ENCODE measurements at regions not wholly inside any gene's neighbourhood (a gene's known extent, or its start where the extent isn't known, plus 50 kb on each side); places are given as distances from the start of the nearest gene placed in this dataset.

GRCh38 chr3:107981471-107982111 lies 109.2 kb downstream of the CD47 start:
- Histone ChIP-seq H3K27me3 (no peaks in the 10 kb centered on the region), H3K36me3 (no peaks in the 10 kb centered on the region), H3K4me1 (peaks cover 0 to 37% of the 10 kb centered on the region in 2 donors), H3K4me3 (no peak overlapping the region), H3K9me3 (no peaks in the 10 kb centered on the region), H3K27ac (peak overlapping the region; percentile 37 to 62)
- no peak for DNase-seq (ENCODE audit: low spot score)
- no peak for TF ChIP-seq CTCF (IDR thresholded peaks at IDR 0.05)

- peaks cover 0 to 26% of the 10 kb centered on the region in 2 donors for H3K4me1 ChIP-seq
- H3K4me3 ChIP-seq = no peak overlapping the region
- no peaks in the 10 kb centered on the region for H3K9me3 ChIP-seq
- H3K27me3 ChIP-seq = no peaks in the 10 kb centered on the region
- no peak for DNase-seq (ENCODE audit: low spot score)
- H3K27ac ChIP-seq = peak overlapping the region in 1 of 2 donors; percentile 14
- H3K36me3 ChIP-seq = no peaks in the 10 kb centered on the region
- TF ChIP-seq CTCF (IDR thresholded peaks at IDR 0.05) = no peak
These were observed 111.3 kb downstream of the CD47 start for GRCh38 chr3:107979538-107979937.

GRCh38 chr3:107978131-107979055 lies 112.4 kb downstream of the CD47 start:
- H3K27ac ChIP-seq = no peak overlapping the region
- H3K9me3 ChIP-seq = no peaks in the 10 kb centered on the region
- peaks cover 0 to 26% of the 10 kb centered on the region in 2 donors for H3K4me1 ChIP-seq
- TF ChIP-seq CTCF (IDR thresholded peaks at IDR 0.05) = no peak
- H3K27me3 ChIP-seq = no peaks in the 10 kb centered on the region
- no peaks in the 10 kb centered on the region for H3K36me3 ChIP-seq
- DNase-seq (ENCODE audit: low spot score) = no peak
- no peak overlapping the region for H3K4me3 ChIP-seq

GRCh38 chr3:107977221-107978130 lies 113.4 kb downstream of the CD47 start:
- no peak for TF ChIP-seq CTCF (IDR thresholded peaks at IDR 0.05)

GRCh38 chr3:107976202-107976800 lies 114.5 kb downstream of the CD47 start:
- Histone ChIP-seq H3K27me3 (no peaks in the 10 kb centered on the region), H3K4me3 (no peak overlapping the region), H3K9me3 (no peaks in the 10 kb centered on the region), H3K36me3 (no peaks in the 10 kb centered on the region), H3K4me1 (peaks cover 0 to 17% of the 10 kb centered on the region in 2 donors), H3K27ac (no peak overlapping the region)
- no peak for TF ChIP-seq CTCF (IDR thresholded peaks at IDR 0.05)
- no peak for DNase-seq (ENCODE audit: low spot score)

More at GRCh38 chr3:107977221-107978130, 113.4 kb downstream of the CD47 start:
- H3K36me3 ChIP-seq = no peaks in the 10 kb centered on the region
- DNase-seq (ENCODE audit: low spot score) = no peak
- H3K27ac ChIP-seq = no peak overlapping the region
- H3K4me1 ChIP-seq = peaks cover 0 to 26% of the 10 kb centered on the region in 2 donors
- no peaks in the 10 kb centered on the region for H3K27me3 ChIP-seq
- no peak overlapping the region for H3K4me3 ChIP-seq
- no peaks in the 10 kb centered on the region for H3K9me3 ChIP-seq
